Neural cell (in vitro differentiated cells): ENCODE measurements at regions not wholly inside any gene's neighbourhood (a gene's known extent, or its start where the extent isn't known, plus 50 kb on each side); places are given as distances from the start of the nearest gene placed in this dataset.

Experiments used
- H2AFZ ChIP-seq: fragments of 200-600, 300-800 bp; sonication (generic), shearing (Covaris generic); 2 replicates; pipeline ENCODE4 v1.6.0; 2014; ENCODE audit warnings: low read depth, mild to moderate bottlenecking, antibody characterized with exemption, low read length, moderate library complexity
- H3F3A ChIP-seq: fragments of 200-600 bp; shearing (Covaris generic); 2 replicates; pipeline ENCODE4 v1.6.1; 2016; ENCODE audit warnings: mild to moderate bottlenecking, moderate library complexity, mixed read lengths, antibody characterized with exemption, low read length; ENCODE audit not compliant: insufficient read depth, poor library complexity, severe bottlenecking
- H3K27ac ChIP-seq: fragments of 200-600, 300-800 bp; sonication (generic), shearing (Covaris generic); 2 replicates; pipeline ENCODE4 v1.5.1; 2014; ENCODE audit warnings: mild to moderate bottlenecking, low read length, moderate library complexity
- H3K27me3 ChIP-seq: fragments of 300-800, 200-600 bp; sonication (generic), shearing (Covaris generic); 2 replicates; pipeline ENCODE4 v1.6.0; 2014; ENCODE audit warnings: mild to moderate bottlenecking, low read depth, low read length, moderate library complexity; ENCODE audit not compliant: insufficient read depth
- H3K36me3 ChIP-seq: fragments of 300-800, 200-600 bp; sonication (generic), shearing (Covaris generic); 2 replicates; pipeline ENCODE4 v1.5.1; 2014; ENCODE audit warnings: mild to moderate bottlenecking, antibody characterized with exemption, low read length, moderate library complexity; ENCODE audit not compliant: insufficient read depth
- H3K4me2 ChIP-seq: fragments of 300-800, 200-600 bp; sonication (generic), shearing (Covaris generic); 2 replicates; pipeline ENCODE4 v1.6.0; 2014; ENCODE audit warnings: mild to moderate bottlenecking, low read length
- H3K4me3 ChIP-seq: fragments of 300-800, 200-600 bp; sonication (generic), shearing (Covaris generic); 2 replicates; pipeline ENCODE4 v1.5.1; 2014; ENCODE audit warnings: mild to moderate bottlenecking, low read length, moderate library complexity
- H3K79me2 ChIP-seq: fragments of 200-600 bp; shearing (Covaris generic); replicated peaks from 2 replicates; pipeline ENCODE4 v1.6.0; 2014; ENCODE audit warnings: mild to moderate bottlenecking, low read length, moderate library complexity; ENCODE audit not compliant: insufficient read depth
- H3K9ac ChIP-seq: fragments of 300-800, 200-600 bp; sonication (generic), shearing (Covaris generic); 2 replicates; pipeline ENCODE4 v1.6.1; 2016; ENCODE audit warnings: mild to moderate bottlenecking, low read length, mixed read lengths
- H3K9me2 ChIP-seq: fragments of 200-600 bp; shearing (Covaris generic); 2 replicates; pipeline ENCODE4 v1.6.1; 2016; ENCODE audit warnings: mild to moderate bottlenecking, low read length, mixed read lengths; ENCODE audit not compliant: insufficient read depth
- H3K9me3 ChIP-seq: fragments of 200-600, 300-800 bp; sonication (generic), shearing (Covaris generic); 2 replicates; pipeline ENCODE4 v1.6.1; 2016; ENCODE audit warnings: mild to moderate bottlenecking, mixed run types, low read length, moderate library complexity, mixed read lengths
- H4K20me1 ChIP-seq: fragments of 200-600 bp; shearing (Covaris generic); 2 replicates; pipeline ENCODE4 v1.6.1; 2016; ENCODE audit warnings: mild to moderate bottlenecking, mixed run types; ENCODE audit not compliant: insufficient read depth
- EP300 ChIP-seq: fragments of 450-650 bp; conservative IDR thresholded peaks from 2 replicates; pipeline ENCODE4 v1.6.1; 2014; ENCODE audit warnings: antibody characterized with exemption, mild to moderate bottlenecking, moderate library complexity; ENCODE audit not compliant: poor library complexity, severe bottlenecking
- EZH2 ChIP-seq: fragments of 200-600, 300-800 bp; shearing (Covaris generic), sonication (generic); IDR thresholded peaks from 2 replicates; pipeline ENCODE4 v1.6.1; 2014; ENCODE audit warnings: antibody characterized with exemption, low read length, borderline replicate concordance, mild to moderate bottlenecking; ENCODE audit not compliant: insufficient read depth, poor library complexity, severe bottlenecking
- MXI1 ChIP-seq: fragments of 450-650 bp; conservative IDR thresholded peaks from 2 replicates; pipeline ENCODE4 v1.6.1; 2014; ENCODE audit warnings: antibody characterized with exemption, mild to moderate bottlenecking; ENCODE audit not compliant: poor library complexity, severe bottlenecking
- POLR2AphosphoS5 ChIP-seq: IDR thresholded peaks from 2 replicates; pipeline ENCODE4 v1.6.1; 2012
- RAD21 ChIP-seq: fragments of 450-650 bp; conservative IDR thresholded peaks from 2 replicates; pipeline ENCODE4 v1.6.1; 2014; ENCODE audit warnings: antibody characterized with exemption, mild to moderate bottlenecking, moderate library complexity
- SMC3 ChIP-seq: fragments of 450-650 bp; conservative IDR thresholded peaks from 2 replicates; pipeline ENCODE4 v1.6.1; 2014; ENCODE audit warnings: antibody characterized with exemption, mild to moderate bottlenecking, moderate library complexity; ENCODE audit not compliant: poor library complexity
- TAF1 ChIP-seq: IDR thresholded peaks from 2 replicates; pipeline ENCODE4 v1.6.1; 2012; ENCODE audit warnings: low read depth
- TF ChIP-seq, protein P1 (sequence below): fragments of 450-650 bp; IDR thresholded peaks from 2 replicates; pipeline ENCODE4 v1.5.1; 2014; ENCODE audit warnings: antibody characterized with exemption, mild to moderate bottlenecking, moderate library complexity; ENCODE audit not compliant: poor library complexity, severe bottlenecking
- TF ChIP-seq, protein P2 (sequence below): IDR thresholded peaks from 2 replicates; pipeline ENCODE4 v1.6.1; 2012; ENCODE audit warnings: borderline replicate concordance

GRCh38 chr15:96622714-96623113, 292.2 kb downstream of the NR2F2 start:
- Histone ChIP-seq H3K36me3 (no peaks in the 10 kb centered on the region), H3F3A (peaks cover 4% of the 10 kb centered on the region), H3K27ac (no peak overlapping the region), H3K4me2 (no peak overlapping the region), H3K9me3 (no peaks in the 10 kb centered on the region), H3K79me2 (no peaks in the 10 kb centered on the region), H4K20me1 (no peaks in the 10 kb centered on the region), H3K9ac (no peak overlapping the region), H3K9me2 (no peaks in the 10 kb centered on the region), H3K27me3 (no peaks in the 10 kb centered on the region), H2AFZ (no peak overlapping the region), H3K4me3 (no peak overlapping the region)
- TF ChIP-seq, protein P1, sequence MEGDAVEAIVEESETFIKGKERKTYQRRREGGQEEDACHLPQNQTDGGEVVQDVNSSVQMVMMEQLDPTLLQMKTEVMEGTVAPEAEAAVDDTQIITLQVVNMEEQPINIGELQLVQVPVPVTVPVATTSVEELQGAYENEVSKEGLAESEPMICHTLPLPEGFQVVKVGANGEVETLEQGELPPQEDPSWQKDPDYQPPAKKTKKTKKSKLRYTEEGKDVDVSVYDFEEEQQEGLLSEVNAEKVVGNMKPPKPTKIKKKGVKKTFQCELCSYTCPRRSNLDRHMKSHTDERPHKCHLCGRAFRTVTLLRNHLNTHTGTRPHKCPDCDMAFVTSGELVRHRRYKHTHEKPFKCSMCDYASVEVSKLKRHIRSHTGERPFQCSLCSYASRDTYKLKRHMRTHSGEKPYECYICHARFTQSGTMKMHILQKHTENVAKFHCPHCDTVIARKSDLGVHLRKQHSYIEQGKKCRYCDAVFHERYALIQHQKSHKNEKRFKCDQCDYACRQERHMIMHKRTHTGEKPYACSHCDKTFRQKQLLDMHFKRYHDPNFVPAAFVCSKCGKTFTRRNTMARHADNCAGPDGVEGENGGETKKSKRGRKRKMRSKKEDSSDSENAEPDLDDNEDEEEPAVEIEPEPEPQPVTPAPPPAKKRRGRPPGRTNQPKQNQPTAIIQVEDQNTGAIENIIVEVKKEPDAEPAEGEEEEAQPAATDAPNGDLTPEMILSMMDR = no peak
- TF ChIP-seq MXI1 (no peak), RAD21 (no peak)
- TF ChIP-seq, protein P2, sequence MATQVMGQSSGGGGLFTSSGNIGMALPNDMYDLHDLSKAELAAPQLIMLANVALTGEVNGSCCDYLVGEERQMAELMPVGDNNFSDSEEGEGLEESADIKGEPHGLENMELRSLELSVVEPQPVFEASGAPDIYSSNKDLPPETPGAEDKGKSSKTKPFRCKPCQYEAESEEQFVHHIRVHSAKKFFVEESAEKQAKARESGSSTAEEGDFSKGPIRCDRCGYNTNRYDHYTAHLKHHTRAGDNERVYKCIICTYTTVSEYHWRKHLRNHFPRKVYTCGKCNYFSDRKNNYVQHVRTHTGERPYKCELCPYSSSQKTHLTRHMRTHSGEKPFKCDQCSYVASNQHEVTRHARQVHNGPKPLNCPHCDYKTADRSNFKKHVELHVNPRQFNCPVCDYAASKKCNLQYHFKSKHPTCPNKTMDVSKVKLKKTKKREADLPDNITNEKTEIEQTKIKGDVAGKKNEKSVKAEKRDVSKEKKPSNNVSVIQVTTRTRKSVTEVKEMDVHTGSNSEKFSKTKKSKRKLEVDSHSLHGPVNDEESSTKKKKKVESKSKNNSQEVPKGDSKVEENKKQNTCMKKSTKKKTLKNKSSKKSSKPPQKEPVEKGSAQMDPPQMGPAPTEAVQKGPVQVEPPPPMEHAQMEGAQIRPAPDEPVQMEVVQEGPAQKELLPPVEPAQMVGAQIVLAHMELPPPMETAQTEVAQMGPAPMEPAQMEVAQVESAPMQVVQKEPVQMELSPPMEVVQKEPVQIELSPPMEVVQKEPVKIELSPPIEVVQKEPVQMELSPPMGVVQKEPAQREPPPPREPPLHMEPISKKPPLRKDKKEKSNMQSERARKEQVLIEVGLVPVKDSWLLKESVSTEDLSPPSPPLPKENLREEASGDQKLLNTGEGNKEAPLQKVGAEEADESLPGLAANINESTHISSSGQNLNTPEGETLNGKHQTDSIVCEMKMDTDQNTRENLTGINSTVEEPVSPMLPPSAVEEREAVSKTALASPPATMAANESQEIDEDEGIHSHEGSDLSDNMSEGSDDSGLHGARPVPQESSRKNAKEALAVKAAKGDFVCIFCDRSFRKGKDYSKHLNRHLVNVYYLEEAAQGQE = no peak

GRCh38 chr15:96625256-96625655, 294.8 kb downstream of the NR2F2 start:
- Histone ChIP-seq H3K9me2 (no peaks in the 10 kb centered on the region), H4K20me1 (no peaks in the 10 kb centered on the region), H3K27ac (no peak overlapping the region), H3K9ac (no peak overlapping the region), H3K79me2 (no peaks in the 10 kb centered on the region), H3F3A (peaks cover 4% of the 10 kb centered on the region), H2AFZ (no peak overlapping the region), H3K27me3 (no peaks in the 10 kb centered on the region), H3K9me3 (no peaks in the 10 kb centered on the region), H3K4me2 (no peak overlapping the region), H3K4me3 (no peak overlapping the region), H3K36me3 (no peaks in the 10 kb centered on the region)
- TF ChIP-seq SMC3 (no peak), RAD21 (no peak), TAF1 (no peak), EP300 (no peak), POLR2AphosphoS5 (no peak), EZH2 (no peak), MXI1 (no peak)
- TF ChIP-seq, protein P1 = no peak
- TF ChIP-seq, protein P2 = no peak
